HG02678 (cell line): ENCODE measurements at regions not wholly inside any gene's neighbourhood (a gene's known extent, or its start where the extent isn't known, plus 50 kb on each side); places are given as distances from the start of the nearest gene placed in this dataset.

Experiments used
- ATAC-seq: cut with Tn5 transposase; IDR thresholded peaks from one replicate; pipeline ENCODE4 v1.9.1; 2021; ENCODE audit warnings: mild to moderate bottlenecking, moderate library complexity; ENCODE audit not compliant: unreplicated experiment

GRCh38 chr5:10077791-10078545 lies 171.7 kb downstream of the ATPSCKMT start:
- no peak for ATAC-seq

DNA sequence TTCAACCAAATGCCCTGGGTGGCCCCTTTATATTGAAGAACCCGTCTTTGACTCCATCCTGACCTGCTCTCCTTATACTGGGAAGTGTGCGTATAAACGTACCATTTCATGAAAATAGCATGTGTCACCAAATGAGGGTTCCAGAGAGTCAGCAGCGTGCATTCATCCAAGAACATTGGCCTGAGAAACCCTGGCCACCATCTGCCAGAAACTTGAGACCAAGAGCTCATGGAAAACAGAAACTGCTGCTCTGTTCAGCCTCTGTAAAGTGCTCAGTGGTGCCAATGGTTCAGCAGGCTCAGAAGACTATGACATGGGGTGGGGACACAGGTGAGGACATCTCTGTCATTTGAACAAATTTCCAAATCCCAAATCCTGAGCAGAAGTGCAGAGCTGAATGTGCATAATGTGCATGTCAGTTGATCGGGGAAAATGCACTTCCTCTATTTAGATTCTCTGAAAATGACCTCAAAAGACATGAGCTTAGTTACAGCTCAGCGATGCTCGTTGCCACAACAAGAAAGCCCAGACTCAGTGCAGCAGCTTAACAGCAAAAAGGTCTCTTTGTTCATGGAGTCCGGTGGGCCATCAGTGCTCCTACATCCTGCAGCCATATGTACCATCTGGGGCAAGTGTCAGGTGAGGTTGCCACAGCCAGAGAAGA lies 176.1 kb downstream of the ATPSCKMT start:
- no peak for ATAC-seq

DNA sequence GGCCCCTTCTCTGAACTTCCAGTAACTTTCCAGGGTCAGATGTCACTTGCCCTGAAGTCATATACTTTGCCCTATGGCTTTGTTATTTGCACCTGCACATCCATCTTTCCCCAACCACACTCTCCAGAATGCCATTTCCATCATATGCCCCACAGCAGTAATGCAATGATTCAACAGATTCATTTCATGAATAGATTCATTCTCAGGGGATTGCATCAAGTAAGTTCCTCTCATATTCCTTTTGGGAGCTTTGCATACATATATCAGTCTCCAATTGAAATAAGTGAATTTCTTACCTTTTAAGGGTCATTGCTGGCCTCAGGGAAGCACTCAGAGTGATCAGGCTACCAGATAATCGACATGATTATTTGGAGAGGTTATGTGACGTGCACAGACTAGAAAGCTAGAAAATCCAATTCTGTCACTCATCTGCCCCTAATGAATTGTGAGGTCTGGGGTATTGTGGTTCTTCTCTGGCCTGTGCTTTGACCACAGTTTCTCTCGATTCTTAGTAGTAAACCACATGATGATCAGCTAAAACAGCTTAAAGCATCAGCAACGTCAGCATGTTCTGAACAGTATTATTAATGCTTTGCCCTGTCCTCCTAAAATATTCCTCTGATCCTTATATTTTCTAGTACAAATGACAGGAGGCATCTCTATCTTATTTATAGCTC lies 179.9 kb downstream of the ATPSCKMT start:
- ATAC-seq = no peak

DNA sequence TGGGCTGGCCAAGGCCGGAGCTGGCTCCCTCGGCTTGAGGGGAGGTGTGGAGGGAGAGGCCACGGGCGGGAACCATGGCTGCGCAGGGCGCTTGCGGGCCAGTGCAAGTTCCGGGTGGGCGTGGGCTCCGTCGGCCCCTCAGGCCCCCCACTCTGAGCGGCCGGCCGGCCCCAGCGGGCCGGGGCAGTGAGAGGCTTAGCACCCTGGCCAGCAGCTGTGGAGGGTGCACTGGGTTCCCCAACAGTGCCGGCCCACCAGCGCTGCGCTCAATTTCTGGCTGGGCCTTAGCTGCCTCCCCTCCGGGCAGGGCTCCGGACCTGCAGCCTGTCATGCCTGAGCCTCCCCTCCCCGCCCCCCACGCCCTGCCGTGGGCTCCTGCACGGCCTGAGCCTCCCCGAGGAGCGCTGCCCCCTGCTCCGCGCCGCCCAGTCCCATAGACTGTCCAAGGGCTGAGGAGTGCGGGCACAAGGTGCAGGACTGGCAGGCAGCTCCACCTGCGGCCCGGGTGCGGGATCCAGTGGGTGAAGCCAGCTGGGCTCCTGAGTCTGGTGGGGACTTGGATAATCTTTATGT lies 184.2 kb downstream of the ATPSCKMT start:
- ATAC-seq = no peak

- no peak for ATAC-seq
Observed at GRCh38 chr5:10064546-10065195, 185.0 kb downstream of the ATPSCKMT start.

DNA sequence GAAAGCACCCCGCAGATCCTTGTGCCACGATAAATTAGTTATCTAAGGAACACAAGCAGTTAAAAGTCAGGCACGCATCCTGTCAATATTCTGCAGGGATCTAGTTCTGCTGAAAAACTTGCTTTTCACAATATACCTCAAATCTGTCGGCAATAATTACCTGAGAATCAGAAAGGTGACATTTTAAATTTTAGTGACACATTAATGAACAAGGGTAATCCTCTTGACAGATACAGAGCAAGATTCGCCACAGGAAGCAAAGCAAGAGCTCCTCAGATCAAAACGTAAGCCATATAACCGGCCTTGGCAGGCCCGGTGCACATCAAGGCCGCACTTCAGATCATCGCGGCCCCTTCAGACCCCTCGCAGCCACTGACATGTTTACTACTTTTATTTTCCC lies 185.7 kb downstream of the ATPSCKMT start:
- ATAC-seq = no peak

- ATAC-seq = no peak
Observed at GRCh38 chr5:10059980-10060379, 189.7 kb downstream of the ATPSCKMT start.

GRCh38 chr5:10059556-10059955 lies 190.1 kb downstream of the ATPSCKMT start:
- no peak for ATAC-seq

DNA sequence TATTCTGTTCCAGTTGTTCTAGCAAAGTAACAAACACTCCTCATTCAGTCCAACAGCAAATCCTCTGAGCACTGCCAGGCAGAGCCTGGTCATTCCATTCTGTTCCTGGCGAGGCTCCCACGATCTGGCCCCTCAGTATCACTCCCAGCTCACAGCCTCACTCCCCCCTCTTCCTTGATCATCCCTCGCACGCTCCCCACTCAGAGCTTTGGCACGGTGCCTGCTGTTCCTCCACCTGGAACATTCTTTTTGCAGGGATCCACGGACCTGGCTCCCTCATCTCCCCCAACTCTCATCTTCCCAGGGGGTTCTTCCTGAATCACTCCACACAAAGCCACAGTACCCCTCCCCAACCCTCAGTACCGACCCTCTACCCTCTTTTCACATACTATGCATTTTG lies 192.3 kb downstream of the ATPSCKMT start:
- ATAC-seq = no peak

DNA sequence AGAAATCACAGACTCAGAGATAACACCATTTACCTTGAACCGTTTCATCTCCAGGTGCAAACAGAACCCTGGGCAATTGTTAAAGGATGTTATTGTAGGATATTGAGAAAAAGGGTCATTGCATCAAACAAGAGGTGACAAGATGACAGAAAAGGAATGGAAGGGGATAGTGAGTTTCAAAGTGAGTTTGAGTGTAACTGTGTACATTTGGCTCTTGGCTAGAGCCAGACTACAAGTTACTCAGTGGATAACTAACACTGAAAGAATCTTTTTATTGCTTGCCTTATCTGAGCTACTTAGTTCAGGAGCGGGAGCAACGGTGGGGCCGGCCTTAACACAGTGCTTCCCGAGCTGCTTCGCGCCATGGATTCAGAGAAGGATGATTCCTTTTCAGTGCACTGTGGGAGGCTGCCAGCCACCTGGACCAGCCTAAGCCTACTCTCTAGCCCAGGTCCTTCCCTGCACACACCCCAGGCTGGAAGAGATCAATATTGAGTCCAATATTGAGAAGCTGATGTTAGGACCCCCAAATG lies 193.4 kb downstream of the ATPSCKMT start:
- ATAC-seq = no peak

DNA sequence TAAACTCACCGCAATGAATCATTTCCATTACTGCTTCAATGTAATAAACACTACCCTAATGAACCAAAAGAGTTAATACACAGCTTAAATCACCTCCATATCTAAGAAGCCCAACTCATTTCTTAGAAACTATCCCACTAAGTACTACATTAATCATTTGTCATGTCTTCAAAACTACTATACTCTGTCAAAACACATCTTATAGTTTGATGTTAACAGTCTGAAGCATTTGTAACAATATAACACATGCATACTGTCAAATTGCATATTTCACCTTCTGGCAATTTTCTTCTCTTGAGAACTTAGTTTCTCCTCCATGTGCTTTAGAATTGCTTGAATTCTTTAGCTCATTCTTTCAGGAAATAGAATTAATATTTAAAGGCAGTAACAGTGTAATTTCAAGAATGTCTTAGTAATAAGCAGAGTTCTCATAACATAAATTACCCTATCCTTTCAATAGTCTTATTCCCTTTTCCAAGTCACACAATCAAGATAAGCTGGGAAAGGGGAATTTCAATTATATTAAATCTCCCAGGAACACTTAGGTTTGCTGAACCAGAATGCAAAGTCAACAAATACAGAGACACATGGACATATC lies 199.7 kb downstream of the ATPSCKMT start:
- ATAC-seq = no peak

GRCh38 chr5:10046676-10047075 lies 203.0 kb downstream of the ATPSCKMT start:
- no peak for ATAC-seq

DNA sequence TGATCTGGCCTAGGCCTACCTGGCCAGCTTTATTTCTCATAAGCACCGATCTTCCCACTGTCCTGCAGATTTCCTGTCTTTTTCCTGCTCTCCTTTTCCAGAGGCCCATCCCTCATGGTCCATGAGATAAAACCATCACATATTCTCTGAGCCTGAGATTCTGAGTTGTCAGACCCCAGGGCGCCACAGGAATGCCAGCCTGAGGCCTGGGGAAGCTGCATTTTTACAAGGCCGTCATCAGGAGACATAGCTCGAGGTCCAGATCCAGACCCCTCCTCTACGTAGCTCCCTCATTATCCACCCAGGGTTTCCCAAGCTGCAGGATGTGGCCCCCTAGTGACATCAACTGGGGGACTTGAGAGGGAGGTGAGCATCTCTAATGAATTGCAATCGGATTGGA lies 204.3 kb downstream of the ATPSCKMT start:
- ATAC-seq = no peak

DNA sequence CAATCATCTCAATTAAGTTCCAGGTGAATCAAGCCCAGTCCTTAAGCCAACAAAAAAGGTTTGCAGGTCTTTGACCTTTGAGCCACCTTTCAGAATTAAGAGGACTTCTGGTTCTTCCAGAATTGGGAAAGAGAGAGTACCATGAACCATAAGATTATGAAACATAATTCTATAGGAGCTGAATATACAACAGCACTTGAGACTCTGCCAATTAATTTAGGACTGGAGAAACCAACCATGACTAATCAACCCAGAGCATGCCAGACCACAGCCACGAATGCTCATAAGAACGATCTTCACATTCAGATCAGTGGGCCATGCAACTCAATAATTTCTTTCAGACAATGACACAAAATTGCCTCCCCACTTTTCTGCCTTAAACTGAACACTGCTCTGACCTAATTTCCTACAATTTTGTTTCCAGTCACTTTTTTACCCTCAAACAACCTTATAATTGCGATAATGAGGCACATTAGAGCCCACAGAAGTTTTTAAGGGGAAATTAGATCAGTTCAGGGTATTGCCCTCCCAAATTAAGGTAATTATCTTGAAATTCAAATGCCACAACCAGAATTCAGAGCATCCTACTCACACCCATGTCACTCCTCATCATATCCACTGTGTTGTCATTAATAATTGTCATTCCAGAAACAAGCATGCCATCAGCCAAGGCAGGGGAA lies 213.4 kb downstream of the ATPSCKMT start:
- no peak for ATAC-seq

DNA sequence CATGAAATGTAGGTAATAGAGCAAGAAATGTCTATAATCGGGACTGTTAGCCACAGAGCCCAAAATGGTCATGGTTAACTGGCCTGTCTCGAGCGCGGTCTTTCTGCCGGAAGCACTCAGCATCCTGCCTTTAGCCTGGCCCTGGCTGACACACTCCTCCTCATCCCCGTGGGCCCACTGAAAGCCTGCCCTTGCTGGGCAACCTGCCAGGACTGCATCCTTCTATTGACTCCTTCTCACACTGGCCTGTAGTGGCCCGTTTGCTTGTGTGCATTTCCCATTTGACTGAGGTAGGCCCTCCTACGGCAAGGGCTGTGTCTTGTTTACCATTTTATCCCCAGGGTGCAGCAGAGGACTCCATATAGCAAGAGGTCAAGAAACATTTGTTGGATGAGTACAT lies 215.7 kb downstream of the ATPSCKMT start:
- ATAC-seq = no peak

DNA sequence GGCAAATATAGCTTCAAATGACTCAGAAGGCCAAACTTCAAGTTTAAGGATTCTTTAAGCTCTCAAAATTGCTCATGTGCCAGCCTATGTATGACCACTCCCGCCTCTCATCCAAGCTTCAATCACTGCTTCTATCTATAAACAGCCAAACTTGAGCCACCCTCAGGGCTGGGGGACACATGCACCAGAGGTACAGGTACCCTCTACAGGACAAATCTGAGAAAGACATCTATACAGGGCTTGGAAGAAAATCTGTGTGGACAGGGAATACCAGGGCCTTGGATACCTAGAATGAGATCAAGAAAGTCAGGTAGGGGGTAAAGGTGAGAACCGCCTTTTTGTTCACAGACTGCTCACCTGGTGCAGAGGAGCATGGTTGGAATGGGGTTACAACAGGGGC lies 217.9 kb downstream of the ATPSCKMT start:
- no peak for ATAC-seq

DNA sequence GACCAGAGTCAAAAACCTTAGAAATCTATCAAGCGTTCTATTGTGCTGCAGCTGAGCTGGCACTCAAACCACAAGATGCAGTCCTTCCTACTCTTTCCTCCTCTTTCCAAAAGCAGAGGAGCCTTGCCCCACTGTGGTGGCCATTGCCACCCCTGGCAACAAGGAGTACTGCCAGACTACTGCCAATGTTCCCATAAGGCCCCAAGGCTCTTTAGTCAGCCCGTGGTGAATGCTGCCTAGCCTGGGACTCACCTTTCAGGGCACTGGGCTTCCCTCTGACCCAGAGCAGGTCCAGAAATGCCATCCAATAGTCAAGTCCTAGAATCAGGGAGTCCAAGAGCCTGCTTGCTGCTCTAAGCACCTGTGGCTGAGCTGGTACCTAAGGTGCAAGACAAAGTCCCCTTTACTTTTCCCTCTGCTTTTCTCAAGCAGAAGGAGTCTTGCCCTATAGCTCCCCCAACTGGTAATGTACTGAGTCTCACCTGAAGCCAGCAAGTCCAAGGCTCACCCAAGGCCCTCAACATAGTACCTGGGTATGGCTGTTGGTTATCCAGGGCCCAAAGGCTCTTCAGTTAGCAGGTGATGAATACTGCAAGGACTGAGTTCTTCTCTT lies 219.4 kb downstream of the ATPSCKMT start:
- ATAC-seq = no peak

GRCh38 chr5:10023494-10023893 lies 226.2 kb downstream of the ATPSCKMT start:
- ATAC-seq = no peak

DNA sequence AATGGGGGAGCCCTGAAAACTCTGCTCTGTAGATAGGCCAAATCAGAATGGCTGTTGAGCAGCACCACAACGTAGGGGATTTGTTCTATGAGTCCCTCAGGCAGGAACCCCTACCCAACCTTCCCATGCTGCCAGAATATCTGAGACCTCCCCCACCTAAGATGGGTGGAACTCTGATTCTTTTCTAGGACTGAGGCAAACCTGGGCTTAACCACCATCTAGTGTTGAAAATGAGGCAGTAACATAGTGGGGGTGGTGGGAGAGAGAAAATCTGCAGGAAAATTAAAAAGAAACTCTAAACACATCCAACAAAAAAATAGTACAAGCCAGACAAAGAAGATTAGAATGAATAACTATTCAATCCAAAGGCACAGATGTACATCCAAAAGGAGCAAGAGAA lies 228.4 kb downstream of the ATPSCKMT start:
- no peak for ATAC-seq

DNA sequence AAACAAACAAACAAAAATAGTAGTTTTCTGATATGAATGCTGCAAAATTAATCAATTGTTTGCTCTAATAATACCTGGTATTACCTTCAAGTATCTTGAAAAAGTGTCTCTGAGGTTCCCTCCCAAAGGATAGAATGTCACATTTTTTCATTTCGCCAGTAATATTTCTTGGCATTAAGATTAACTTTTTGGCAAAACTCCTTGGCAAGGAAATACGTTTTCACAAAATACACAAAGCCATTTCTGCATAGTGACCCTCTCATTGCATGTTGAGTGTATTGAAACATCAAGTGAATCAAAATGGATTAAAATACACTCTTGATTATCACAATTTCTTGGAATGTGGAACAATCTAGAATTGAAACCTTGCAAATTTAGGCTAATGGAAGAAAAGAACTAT lies 230.5 kb downstream of the ATPSCKMT start:
- no peak for ATAC-seq
